SJSA1 (cell line): ENCODE measurements at regions not wholly inside any gene's neighbourhood (a gene's known extent, or its start where the extent isn't known, plus 50 kb on each side); places are given as distances from the start of the nearest gene placed in this dataset.

Source experiments
- DNase-seq, 2 experiments: peaks; one replicate each; pipeline ENCODE4 v3.0.0-alpha.2; 2015 to 2020; ENCODE audit warnings: low spot score in 2 of 2, low read depth in 1 of 2
- H3K27ac ChIP-seq: fragments of 250-450 bp; sonication (Bioruptor Pico); 2 replicates; pipeline ENCODE4 v1.5.1; 2020; ENCODE audit warnings: mild to moderate bottlenecking, moderate library complexity
- H3K27me3 ChIP-seq: fragments of 250-450 bp; sonication (Bioruptor Pico); replicated peaks from 2 replicates; pipeline ENCODE4 v1.5.1; 2020; ENCODE audit warnings: mild to moderate bottlenecking, moderate library complexity
- H3K36me3 ChIP-seq: fragments of 250-450 bp; sonication (Bioruptor Pico); 2 replicates; pipeline ENCODE4 v1.5.1; 2020; ENCODE audit warnings: mild to moderate bottlenecking
- H3K4me1 ChIP-seq: fragments of 250-450 bp; sonication (Bioruptor Pico); replicated peaks from 2 replicates; pipeline ENCODE4 v1.6.1; 2021; ENCODE audit warnings: mild to moderate bottlenecking
- H3K4me3 ChIP-seq: fragments of 250-450 bp; sonication (Bioruptor Pico); 2 replicates; pipeline ENCODE4 v1.5.1; 2020; ENCODE audit warnings: mild to moderate bottlenecking
- H3K9me3 ChIP-seq: fragments of 250-450 bp; sonication (Bioruptor Pico); replicated peaks from 2 replicates; pipeline ENCODE4 v1.5.1; 2020; ENCODE audit warnings: mild to moderate bottlenecking

- no peak for DNase-seq
These were observed 57.9 kb upstream of the CCL1 start for GRCh38 chr17:34420900-34421299.

GRCh38 chr17:34420254-34420766, 57.3 kb upstream of the CCL1 start:
- peak; percentile 58 for DNase-seq
- H3K9me3 ChIP-seq = no peaks in the 10 kb centered on the region
- no peak overlapping the region for H3K4me3 ChIP-seq
- H3K27me3 ChIP-seq = peaks cover 18% of the 10 kb centered on the region; the same call in 1 of the 2 replicates
- H3K4me1 ChIP-seq = no peaks in the 10 kb centered on the region
- no peak overlapping the region for H3K27ac ChIP-seq
- no peaks in the 10 kb centered on the region for H3K36me3 ChIP-seq

More at GRCh38 chr17:34420900-34421299, 57.9 kb upstream of the CCL1 start:
- H3K27me3 ChIP-seq = peaks cover 22% of the 10 kb centered on the region
- no peak overlapping the region for H3K4me3 ChIP-seq
- no peaks in the 10 kb centered on the region for H3K9me3 ChIP-seq
- no peaks in the 10 kb centered on the region for H3K36me3 ChIP-seq
- H3K27ac ChIP-seq = no peak overlapping the region
- H3K4me1 ChIP-seq = no peaks in the 10 kb centered on the region

- Histone ChIP-seq H3K4me1 (no peaks in the 10 kb centered on the region), H3K4me3 (no peak overlapping the region), H3K36me3 (no peaks in the 10 kb centered on the region), H3K27ac (no peak overlapping the region), H3K27me3 (peaks cover 5% of the 10 kb centered on the region; the same call in 1 of the 2 replicates), H3K9me3 (no peaks in the 10 kb centered on the region)
- no peak for DNase-seq
These were observed 53.1 kb upstream of the CCL1 start for GRCh38 chr17:34416116-34416515.

GRCh38 chr17:34414339-34414738, 51.3 kb upstream of the CCL1 start:
- Histone ChIP-seq H3K27me3 (peaks cover 6% of the 10 kb centered on the region; the same call in 1 of the 2 replicates), H3K27ac (no peak overlapping the region), H3K36me3 (no peaks in the 10 kb centered on the region), H3K4me1 (no peaks in the 10 kb centered on the region), H3K9me3 (no peaks in the 10 kb centered on the region), H3K4me3 (no peak overlapping the region)
- DNase-seq = no peak

- Histone ChIP-seq H3K9me3 (no peaks in the 10 kb centered on the region), H3K4me1 (no peaks in the 10 kb centered on the region), H3K36me3 (no peaks in the 10 kb centered on the region), H3K4me3 (no peak overlapping the region), H3K27ac (no peak overlapping the region), H3K27me3 (peaks cover 6% of the 10 kb centered on the region; the same call in 1 of the 2 replicates)
- no peak for DNase-seq
These were observed 50.5 kb upstream of the CCL1 start for GRCh38 chr17:34413443-34414119.

GRCh38 chr17:34412965-34413441, 50.0 kb upstream of the CCL1 start:
- Histone ChIP-seq H3K27ac (no peak overlapping the region), H3K27me3 (peaks cover 6% of the 10 kb centered on the region; the same call in 1 of the 2 replicates), H3K4me3 (no peak overlapping the region), H3K9me3 (no peaks in the 10 kb centered on the region), H3K36me3 (no peaks in the 10 kb centered on the region), H3K4me1 (no peaks in the 10 kb centered on the region)
- DNase-seq = no peak
